Upper lobe of left lung (tissue), 4 donors: ENCODE measurements at regions not wholly inside any gene's neighbourhood (a gene's known extent, or its start where the extent isn't known, plus 50 kb on each side); places are given as distances from the start of the nearest gene placed in this dataset.

Experiments used
- CTCF ChIP-seq, 6 experiments: fragments of 450-650 bp in 4 of 6; fragments of 200-600 bp in 2 of 6; sonication (generic) in 2 of 6; IDR thresholded peaks; one replicate each; pipeline ENCODE4 v1.5.1; 2016 to 2019; ENCODE audit warnings: antibody characterized with exemption in 6 of 6
- POLR2A ChIP-seq, 4 donors: fragments of 450-650 bp; IDR thresholded peaks; one replicate each; pipeline ENCODE4 v1.5.1; 2016 to 2017; ENCODE audit warnings: antibody characterized with exemption in 4 of 4, mild to moderate bottlenecking in 2 of 4
- POLR2AphosphoS5 ChIP-seq, 2 donors: sonication (generic); formaldehyde crosslinking; IDR thresholded peaks; one replicate each; pipeline ENCODE4 v1.5.1; 2017; ENCODE audit warnings: antibody characterized with exemption in 2 of 2

GRCh38 chr3:127081001-127081720 is 98.2 kb downstream of the PLXNA1 start:
- TF ChIP-seq CTCF (IDR thresholded peaks at IDR 0.05), result no peak
- TF ChIP-seq POLR2AphosphoS5 (IDR thresholded peaks at IDR 0.05), result no peak
- TF ChIP-seq POLR2A (IDR thresholded peaks at IDR 0.05), result no peak
